NCI-H128 (cell line): ENCODE measurements at regions not wholly inside any gene's neighbourhood (a gene's known extent, or its start where the extent isn't known, plus 50 kb on each side); places are given as distances from the start of the nearest gene placed in this dataset.

ENCODE experiments used
- DNase-seq: peaks from one replicate; lab custom pipeline; 2025; ENCODE audit not compliant: unreplicated experiment; lab: John Stamatoyannopoulos, UW

- no peak for DNase-seq
Measured at GRCh38 chr15:69730281-69731080, 277.9 kb downstream of the RPLP1 start.

GRCh38 chr15:69731081-69731330, 278.4 kb downstream of the RPLP1 start:
- no peak for DNase-seq

GRCh38 chr15:69731581-69731980, 279.0 kb downstream of the RPLP1 start:
- no peak for DNase-seq

GRCh38 chr15:69732133-69732532, 279.5 kb downstream of the RPLP1 start:
- DNase-seq = no peak

- no peak for DNase-seq
Measured at GRCh38 chr15:69734699-69735098, 282.1 kb downstream of the RPLP1 start.

GRCh38 chr15:69735121-69735520, 282.5 kb downstream of the RPLP1 start:
- no peak for DNase-seq

GRCh38 chr15:69736161-69736560, 283.5 kb downstream of the RPLP1 start:
- no peak for DNase-seq

- DNase-seq = no peak
Measured at GRCh38 chr15:69737916-69738315, 285.3 kb downstream of the RPLP1 start.

- DNase-seq = no peak
Measured at GRCh38 chr15:69740684-69741083, 288.1 kb downstream of the RPLP1 start.

- DNase-seq = no peak
Measured at GRCh38 chr15:69742361-69742760, 289.7 kb downstream of the RPLP1 start.

- DNase-seq = no peak
Measured at GRCh38 chr15:69743091-69743490, 290.5 kb downstream of the RPLP1 start.

GRCh38 chr15:69744391-69745162, 292.0 kb downstream of the RPLP1 start:
- DNase-seq = no peak

- DNase-seq = no peak
Measured at GRCh38 chr15:69747193-69747592, 294.6 kb downstream of the RPLP1 start.

- no peak for DNase-seq
Measured at GRCh38 chr15:69748131-69748530, 295.5 kb downstream of the RPLP1 start.

- no peak for DNase-seq
Measured at GRCh38 chr15:69748576-69749185, 296.1 kb downstream of the RPLP1 start.

GRCh38 chr15:69749274-69749673, 296.7 kb downstream of the RPLP1 start:
- DNase-seq = no peak

GRCh38 chr15:69749797-69750196, 297.2 kb downstream of the RPLP1 start:
- no peak for DNase-seq

GRCh38 chr15:69750253-69750652, 297.6 kb downstream of the RPLP1 start:
- DNase-seq = no peak

GRCh38 chr15:69751147-69751546, 298.5 kb downstream of the RPLP1 start:
- DNase-seq = no peak

- no peak for DNase-seq
Measured at GRCh38 chr15:69751566-69751965, 298.9 kb downstream of the RPLP1 start.

- no peak for DNase-seq
Measured at GRCh38 chr15:69753867-69754266, 301.2 kb downstream of the RPLP1 start.

GRCh38 chr15:69754313-69754712, 301.7 kb downstream of the RPLP1 start:
- DNase-seq = no peak
